Breast epithelium (tissue), 3 donors: ENCODE measurements at regions not wholly inside any gene's neighbourhood (a gene's known extent, or its start where the extent isn't known, plus 50 kb on each side); places are given as distances from the start of the nearest gene placed in this dataset.

Source experiments
- POLR2A ChIP-seq: fragments of 450-650 bp; IDR thresholded peaks from one replicate; pipeline ENCODE4 v1.6.1; 2016; ENCODE audit warnings: antibody characterized with exemption, mild to moderate bottlenecking, moderate library complexity
- TF ChIP-seq, protein P1 (sequence below), 3 donors: fragments of 450-650 bp; IDR thresholded peaks; one replicate each; pipeline ENCODE4 v1.5.1; 2016 to 2017; ENCODE audit warnings: antibody characterized with exemption in 3 of 3, mild to moderate bottlenecking in 3 of 3, moderate library complexity in 3 of 3

DNA sequence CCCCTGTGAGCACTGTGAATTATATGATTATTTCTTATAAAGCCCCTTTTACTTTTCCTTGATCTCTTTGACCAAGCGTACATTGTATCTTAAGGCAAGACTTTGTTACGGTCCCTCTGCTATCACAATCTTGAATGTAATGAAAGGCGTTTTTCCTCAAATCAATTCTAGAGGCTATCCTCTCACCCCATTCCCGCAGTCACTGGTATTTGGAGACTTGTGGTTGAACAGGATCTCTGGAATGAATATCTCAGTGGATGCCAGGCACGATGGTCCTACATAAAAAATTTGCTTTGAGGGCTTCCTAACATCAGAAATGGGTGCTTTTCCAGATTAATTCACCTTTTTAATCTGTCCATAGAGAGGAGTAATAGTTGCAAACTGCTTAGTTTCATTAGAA is 151.4 kb upstream of the PAPPA start:
- TF ChIP-seq, protein P1, sequence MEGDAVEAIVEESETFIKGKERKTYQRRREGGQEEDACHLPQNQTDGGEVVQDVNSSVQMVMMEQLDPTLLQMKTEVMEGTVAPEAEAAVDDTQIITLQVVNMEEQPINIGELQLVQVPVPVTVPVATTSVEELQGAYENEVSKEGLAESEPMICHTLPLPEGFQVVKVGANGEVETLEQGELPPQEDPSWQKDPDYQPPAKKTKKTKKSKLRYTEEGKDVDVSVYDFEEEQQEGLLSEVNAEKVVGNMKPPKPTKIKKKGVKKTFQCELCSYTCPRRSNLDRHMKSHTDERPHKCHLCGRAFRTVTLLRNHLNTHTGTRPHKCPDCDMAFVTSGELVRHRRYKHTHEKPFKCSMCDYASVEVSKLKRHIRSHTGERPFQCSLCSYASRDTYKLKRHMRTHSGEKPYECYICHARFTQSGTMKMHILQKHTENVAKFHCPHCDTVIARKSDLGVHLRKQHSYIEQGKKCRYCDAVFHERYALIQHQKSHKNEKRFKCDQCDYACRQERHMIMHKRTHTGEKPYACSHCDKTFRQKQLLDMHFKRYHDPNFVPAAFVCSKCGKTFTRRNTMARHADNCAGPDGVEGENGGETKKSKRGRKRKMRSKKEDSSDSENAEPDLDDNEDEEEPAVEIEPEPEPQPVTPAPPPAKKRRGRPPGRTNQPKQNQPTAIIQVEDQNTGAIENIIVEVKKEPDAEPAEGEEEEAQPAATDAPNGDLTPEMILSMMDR (IDR thresholded peaks at IDR 0.05) = no peak
- TF ChIP-seq POLR2A = no peak
